Activated CD8-positive, alpha-beta T cell treated with anti-CD3 and anti-CD28 coated beads for 36 hours (primary cell): ENCODE measurements at regions not wholly inside any gene's neighbourhood (a gene's known extent, or its start where the extent isn't known, plus 50 kb on each side); places are given as distances from the start of the nearest gene placed in this dataset.

Experiments
- ATAC-seq: fragments of 200-7000 bp; cut with Tn5 transposase; one replicate; pipeline ENCODE4 v1.10.0; 2021; ENCODE audit warnings: mild to moderate bottlenecking, moderate library complexity
- CTCF ChIA-PET: fragments of 350-600 bp; sonication (Branson Sonifier 250); formaldehyde crosslinking; loops from one replicate; lab custom pipeline; 2021; ENCODE audit warnings: antibody characterized with exemption; lab: Charles Lee
- POLR2A ChIA-PET: fragments of 350-600 bp; sonication (Branson Sonifier 250); formaldehyde crosslinking; loops from one replicate; lab custom pipeline; 2021; ENCODE audit warnings: antibody characterized with exemption; lab: Charles Lee
- DNase-seq: peaks from one replicate; pipeline ENCODE4 v3.0.0-alpha.2; 2020
- H3K27ac Mint-ChIP-seq: one replicate; pipeline ENCODE4 v1.8.0; 2021; ENCODE audit warnings: mild to moderate bottlenecking, mixed read lengths
- H3K27me3 Mint-ChIP-seq: one replicate; pipeline ENCODE4 v1.8.0; 2021; ENCODE audit warnings: mixed read lengths
- H3K36me3 Mint-ChIP-seq: one replicate; pipeline ENCODE4 v1.8.0; 2021; ENCODE audit warnings: low read depth, mixed read lengths
- H3K4me1 Mint-ChIP-seq: one replicate; pipeline ENCODE4 v1.8.0; 2021; ENCODE audit warnings: low read depth, mixed read lengths
- H3K4me3 Mint-ChIP-seq: one replicate; pipeline ENCODE4 v1.8.0; 2021; ENCODE audit warnings: mild to moderate bottlenecking, moderate library complexity, mixed read lengths
- H3K9me3 Mint-ChIP-seq: one replicate; pipeline ENCODE4 v1.8.0; 2021; ENCODE audit warnings: mixed read lengths
- intact Hi-C: fragments of 100-400 bp; cut with micrococcal nuclease; formaldehyde crosslinking; loops from one replicate; pipeline ENCODE4 v1.10.0; 2022
- TF ChIP-seq, protein P1 (sequence below): fragments of 200-600 bp; IDR thresholded peaks from one replicate; pipeline ENCODE4 v1.8.0; 2022; ENCODE audit warnings: antibody characterized with exemption, mild to moderate bottlenecking

DNA sequence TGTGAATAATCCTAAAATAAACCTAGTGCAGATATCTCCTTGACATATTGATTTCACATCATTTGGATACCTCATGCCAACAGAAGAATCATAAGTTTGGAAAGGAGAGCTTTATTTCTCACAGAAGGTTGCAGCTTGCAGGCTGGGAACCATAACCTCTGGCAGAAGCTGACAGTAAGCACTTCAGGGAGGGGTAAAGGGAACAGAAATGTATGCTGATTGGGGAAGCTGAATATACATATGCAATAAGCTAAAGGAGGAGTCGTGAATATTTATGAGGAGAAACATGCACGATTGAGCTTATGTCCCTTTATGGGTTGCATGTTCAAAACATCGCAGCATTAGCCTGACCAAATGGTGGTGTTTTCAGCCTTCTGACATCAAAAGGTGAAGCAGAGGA is 814.5 kb downstream of the TBC1D22A start:
- H3K4me1 Mint-ChIP-seq: no peaks in the 10 kb centered on the region
- ATAC-seq (no peak), DNase-seq (no peak)
- POLR2A ChIA-PET: no interaction called here
- TF ChIP-seq, protein P1, sequence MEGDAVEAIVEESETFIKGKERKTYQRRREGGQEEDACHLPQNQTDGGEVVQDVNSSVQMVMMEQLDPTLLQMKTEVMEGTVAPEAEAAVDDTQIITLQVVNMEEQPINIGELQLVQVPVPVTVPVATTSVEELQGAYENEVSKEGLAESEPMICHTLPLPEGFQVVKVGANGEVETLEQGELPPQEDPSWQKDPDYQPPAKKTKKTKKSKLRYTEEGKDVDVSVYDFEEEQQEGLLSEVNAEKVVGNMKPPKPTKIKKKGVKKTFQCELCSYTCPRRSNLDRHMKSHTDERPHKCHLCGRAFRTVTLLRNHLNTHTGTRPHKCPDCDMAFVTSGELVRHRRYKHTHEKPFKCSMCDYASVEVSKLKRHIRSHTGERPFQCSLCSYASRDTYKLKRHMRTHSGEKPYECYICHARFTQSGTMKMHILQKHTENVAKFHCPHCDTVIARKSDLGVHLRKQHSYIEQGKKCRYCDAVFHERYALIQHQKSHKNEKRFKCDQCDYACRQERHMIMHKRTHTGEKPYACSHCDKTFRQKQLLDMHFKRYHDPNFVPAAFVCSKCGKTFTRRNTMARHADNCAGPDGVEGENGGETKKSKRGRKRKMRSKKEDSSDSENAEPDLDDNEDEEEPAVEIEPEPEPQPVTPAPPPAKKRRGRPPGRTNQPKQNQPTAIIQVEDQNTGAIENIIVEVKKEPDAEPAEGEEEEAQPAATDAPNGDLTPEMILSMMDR: no peak
- intact Hi-C loops: no loop called here
- H3K9me3 Mint-ChIP-seq: no peaks in the 10 kb centered on the region
- peaks cover 2% of the 10 kb centered on the region for H3K27me3 Mint-ChIP-seq
- H3K36me3 Mint-ChIP-seq: no peaks in the 10 kb centered on the region
- CTCF ChIA-PET: no interaction called here
- no peak overlapping the region for H3K27ac Mint-ChIP-seq
- no peak overlapping the region for H3K4me3 Mint-ChIP-seq

DNA sequence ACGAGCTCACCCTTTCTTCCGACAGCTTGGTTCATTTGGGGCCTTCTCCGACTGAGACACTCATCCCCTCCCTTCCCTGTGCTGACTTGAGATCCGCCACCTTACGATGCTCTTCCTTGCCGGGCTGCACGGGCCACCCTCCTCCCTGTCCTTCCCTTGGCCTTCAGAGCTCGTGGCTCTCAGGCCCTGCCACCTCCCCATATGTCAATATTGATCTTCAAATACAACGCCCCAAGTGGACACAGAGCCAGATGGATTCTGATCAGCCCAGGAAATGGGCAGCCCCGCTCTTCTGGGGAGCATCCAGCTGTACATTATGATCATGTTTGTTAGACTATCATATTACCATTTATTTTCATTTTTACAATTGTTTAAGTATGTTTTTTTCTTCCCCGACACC is 812.8 kb downstream of the TBC1D22A start:
- Mint-ChIP-seq H3K4me3 (no peak overlapping the region), H3K27ac (no peak overlapping the region), H3K27me3 (peaks cover 2% of the 10 kb centered on the region), H3K4me1 (no peaks in the 10 kb centered on the region), H3K36me3 (no peaks in the 10 kb centered on the region), H3K9me3 (no peaks in the 10 kb centered on the region)
- no peak for ATAC-seq
- intact Hi-C loops: no loop called here
- DNase-seq: no peak
- TF ChIP-seq, protein P1: no peak
- POLR2A ChIA-PET: no interaction called here
- CTCF ChIA-PET: no interaction called here

DNA sequence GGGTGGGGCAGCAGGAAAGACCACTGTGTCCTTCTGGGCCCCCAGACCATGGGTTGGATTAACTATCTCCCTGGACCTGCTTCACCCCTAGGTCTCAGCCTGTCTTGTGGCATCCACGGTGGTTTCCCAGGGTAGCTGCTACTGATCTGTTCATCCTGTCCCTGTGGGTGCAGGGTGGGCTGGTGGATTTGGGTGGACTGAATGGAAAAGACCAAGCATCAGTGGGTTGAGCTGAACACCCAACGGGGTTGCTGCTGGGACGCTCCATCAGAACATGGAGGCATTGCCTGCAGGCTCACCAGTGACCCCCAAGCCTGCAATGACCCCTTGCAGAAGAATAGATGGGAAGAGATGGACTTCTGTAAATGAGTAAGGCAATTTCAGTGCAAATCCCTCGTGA is 812.1 kb downstream of the TBC1D22A start:
- H3K4me3 Mint-ChIP-seq: no peak overlapping the region
- H3K4me1 Mint-ChIP-seq: no peaks in the 10 kb centered on the region
- ATAC-seq (no peak), DNase-seq (no peak)
- CTCF ChIA-PET: no interaction called here
- POLR2A ChIA-PET: no interaction called here
- no peaks in the 10 kb centered on the region for H3K36me3 Mint-ChIP-seq
- peaks cover 2% of the 10 kb centered on the region for H3K27me3 Mint-ChIP-seq
- H3K27ac Mint-ChIP-seq: no peak overlapping the region
- TF ChIP-seq, protein P1: no peak
- intact Hi-C loops: no loop called here
- H3K9me3 Mint-ChIP-seq: no peaks in the 10 kb centered on the region

DNA sequence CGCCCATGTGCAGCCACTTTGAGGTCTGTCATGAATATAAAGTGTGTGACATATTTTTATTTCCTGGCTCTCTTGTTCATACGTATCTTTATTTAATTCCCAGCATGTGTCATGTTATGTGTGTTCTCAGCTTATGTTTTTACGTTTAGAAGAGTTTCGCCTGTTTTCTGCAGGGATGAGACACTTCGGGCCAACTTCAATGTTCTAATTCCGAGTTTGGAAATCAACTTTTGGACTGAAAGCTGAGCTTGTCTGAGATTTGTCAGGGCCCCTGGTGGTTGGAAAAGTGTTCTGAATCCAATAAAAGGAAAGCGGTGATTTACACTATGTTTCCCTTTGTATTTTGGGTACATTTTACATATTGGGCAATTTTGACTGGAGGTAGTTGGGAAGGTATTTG is 810.7 kb downstream of the TBC1D22A start:
- intact Hi-C loops: no loop called here
- TF ChIP-seq, protein P1: no peak
- ChIA-PET CTCF (no interaction called here), POLR2A (no interaction called here)
- Mint-ChIP-seq H3K27ac (no peak overlapping the region), H3K4me3 (no peak overlapping the region), H3K36me3 (no peaks in the 10 kb centered on the region), H3K27me3 (peaks cover 2% of the 10 kb centered on the region), H3K4me1 (no peaks in the 10 kb centered on the region), H3K9me3 (no peaks in the 10 kb centered on the region)
- DNase-seq (no peak), ATAC-seq (no peak)

DNA sequence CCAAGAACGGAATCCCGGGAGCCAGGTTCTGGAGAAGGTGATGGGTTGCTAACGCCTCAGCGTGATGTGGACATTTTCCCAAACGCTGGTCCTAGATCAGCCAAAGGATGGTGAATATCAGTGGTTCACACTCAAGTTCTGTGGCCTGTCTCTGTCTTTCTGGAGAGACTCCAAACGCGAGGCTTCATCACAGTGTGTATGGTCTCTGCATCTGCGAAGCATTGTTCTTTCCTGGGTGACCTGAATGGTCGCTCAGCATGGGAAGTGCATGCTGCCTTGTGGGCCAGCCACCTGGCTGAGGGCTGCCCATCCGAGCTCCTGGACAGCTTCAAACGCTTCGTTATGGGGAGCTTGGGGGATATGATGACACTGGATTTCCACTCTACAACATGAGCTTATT is 810.0 kb downstream of the TBC1D22A start:
- ATAC-seq (no peak), DNase-seq (no peak)
- H3K27ac Mint-ChIP-seq: no peak overlapping the region
- POLR2A ChIA-PET: no interaction called here
- peaks cover 2% of the 10 kb centered on the region for H3K27me3 Mint-ChIP-seq
- no peaks in the 10 kb centered on the region for H3K36me3 Mint-ChIP-seq
- H3K9me3 Mint-ChIP-seq: no peaks in the 10 kb centered on the region
- H3K4me3 Mint-ChIP-seq: no peak overlapping the region
- TF ChIP-seq, protein P1: no peak
- CTCF ChIA-PET: no interaction called here
- intact Hi-C loops: no loop called here
- H3K4me1 Mint-ChIP-seq: no peaks in the 10 kb centered on the region
